HG03025 (cell line): ENCODE measurements at regions not wholly inside any gene's neighbourhood (a gene's known extent, or its start where the extent isn't known, plus 50 kb on each side); places are given as distances from the start of the nearest gene placed in this dataset.
"Not testable (repeated sequence)": the region's sequence is repeated elsewhere in the genome, so short reads cannot be mapped to it uniquely, and the experiment has no call there.

Source experiments
- ATAC-seq: cut with Tn5 transposase; IDR thresholded peaks from one replicate; pipeline ENCODE4 v1.9.1; 2021; ENCODE audit warnings: mild to moderate bottlenecking, moderate library complexity; ENCODE audit not compliant: unreplicated experiment, low FRiP score

- no peak for ATAC-seq
Measured at GRCh38 chr2:12455661-12456060, 261.1 kb upstream of the TRIB2 start.

- ATAC-seq: peak; percentile 93
Measured at GRCh38 chr2:12456293-12457106, 260.2 kb upstream of the TRIB2 start.

GRCh38 chr2:12457831-12458230 lies 258.9 kb upstream of the TRIB2 start:
- no peak for ATAC-seq

DNA sequence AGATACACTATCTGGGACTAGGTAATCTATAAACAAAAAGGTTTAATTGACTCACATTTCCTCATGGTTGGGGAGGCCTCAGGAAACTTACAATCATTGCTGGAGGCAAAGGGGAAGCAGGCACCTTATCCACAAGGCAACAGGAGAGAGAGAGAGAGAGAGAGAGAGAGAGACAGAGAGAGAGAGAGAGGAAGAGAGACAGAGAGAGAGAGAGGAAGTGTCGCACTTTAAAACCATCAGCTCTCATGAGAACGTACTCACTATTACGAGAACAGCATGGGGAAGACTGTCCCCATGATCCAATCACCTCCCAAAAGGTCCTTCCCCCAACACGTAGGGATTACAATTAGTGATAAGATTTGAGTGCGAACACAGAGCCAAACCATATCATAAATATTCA lies 253.5 kb upstream of the TRIB2 start:
- ATAC-seq: no peak

GRCh38 chr2:12465631-12466135 lies 251.1 kb upstream of the TRIB2 start:
- ATAC-seq: no peak

DNA sequence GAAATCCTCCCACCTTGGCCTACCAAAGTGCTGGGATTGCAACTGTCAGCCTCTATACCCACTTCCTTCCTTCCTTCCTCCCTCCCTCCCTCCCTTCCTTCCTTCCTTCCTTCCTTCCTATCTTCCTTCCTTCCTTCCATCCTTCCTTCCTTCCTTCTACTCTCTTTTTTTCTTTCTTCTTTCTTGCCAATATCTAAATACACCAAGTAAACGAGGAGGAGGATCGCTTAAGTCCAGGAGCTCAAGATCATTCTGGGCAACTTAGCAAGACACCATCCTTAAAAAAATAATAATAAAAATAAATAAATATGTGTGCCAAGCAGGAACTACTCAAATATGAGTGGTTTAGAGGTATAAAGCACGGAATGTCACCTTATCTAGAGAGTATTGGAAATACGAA lies 249.4 kb upstream of the TRIB2 start:
- no peak for ATAC-seq

DNA sequence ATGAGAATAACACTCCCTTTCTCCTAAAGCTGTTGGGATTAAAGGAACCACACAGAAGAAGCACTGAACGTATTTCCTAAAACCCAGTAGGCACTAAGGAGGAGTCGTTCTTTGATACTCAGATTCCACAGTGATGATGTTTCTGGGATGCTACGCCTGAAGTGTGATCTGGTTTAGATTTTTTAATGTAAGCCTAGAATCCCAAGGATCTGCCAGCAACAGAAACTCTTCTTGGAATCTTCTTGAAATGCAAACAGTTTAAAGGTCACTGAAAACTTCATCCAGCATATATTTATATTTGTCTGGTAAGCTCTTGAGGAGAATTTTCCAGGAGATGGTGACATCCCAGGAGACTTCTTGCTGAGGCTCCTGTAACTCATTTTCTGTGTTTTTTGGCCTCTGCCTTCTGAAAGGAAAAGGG lies 247.6 kb upstream of the TRIB2 start:
- no peak for ATAC-seq

DNA sequence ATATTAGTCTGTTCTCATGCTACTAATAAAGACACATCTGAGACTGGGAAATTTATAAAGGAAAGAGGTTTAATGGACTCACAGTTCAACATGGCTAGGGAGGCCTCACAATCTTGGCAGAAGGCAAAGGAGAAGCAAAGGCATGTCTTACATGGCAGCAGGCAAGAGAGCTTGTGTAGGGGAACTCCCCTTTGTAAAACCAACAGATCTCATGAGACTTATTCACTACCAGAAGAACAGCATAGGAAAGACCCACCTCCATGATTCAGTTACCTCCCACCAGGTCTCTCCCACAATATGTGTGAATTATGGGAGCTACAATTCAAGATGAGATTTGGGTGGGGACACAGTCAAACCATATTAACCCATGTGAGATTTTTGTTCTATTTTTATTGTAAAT lies 244.5 kb upstream of the TRIB2 start:
- ATAC-seq: not testable (repeated sequence)

DNA sequence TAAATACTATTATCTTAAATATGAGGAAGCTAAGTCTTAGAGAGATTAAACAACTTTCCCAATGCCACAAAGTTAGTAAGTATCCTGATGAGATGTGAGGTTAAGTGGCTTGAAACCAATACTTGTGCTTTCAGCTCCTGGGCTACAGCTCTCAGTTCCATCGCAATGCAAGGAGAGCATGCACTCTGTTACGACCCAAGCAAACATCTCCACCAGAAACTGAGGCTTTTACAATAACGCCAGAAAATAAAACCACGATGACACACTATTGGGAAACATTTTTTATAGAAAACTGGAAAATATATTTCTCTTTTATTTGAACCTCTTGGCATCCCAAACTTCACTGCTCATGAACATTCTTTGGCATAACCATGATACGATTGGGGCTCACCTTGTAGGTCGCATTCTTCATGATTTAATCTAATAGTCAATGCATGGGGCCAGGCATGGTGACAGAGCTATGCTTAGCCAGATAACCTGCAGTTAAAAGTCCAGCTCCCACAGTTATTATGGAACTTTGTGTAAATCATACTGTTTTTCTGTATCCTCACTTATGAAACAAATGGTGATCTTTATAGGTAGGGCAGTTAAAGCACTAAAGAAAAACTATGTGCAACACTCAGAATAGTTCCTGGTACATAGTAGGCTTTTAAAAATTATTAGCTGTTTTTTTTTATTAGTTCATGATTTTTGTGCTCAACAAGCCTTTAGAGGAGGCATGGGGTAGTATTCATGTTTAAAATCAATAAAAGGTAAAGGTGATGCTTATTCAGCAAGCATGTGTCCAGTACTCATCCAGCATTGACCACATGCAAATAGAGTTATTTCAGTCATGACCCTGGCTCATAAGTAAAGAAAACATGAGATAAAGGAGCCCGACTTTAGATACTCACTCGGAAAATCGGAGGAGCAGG lies 238.3 kb upstream of the TRIB2 start:
- ATAC-seq: no peak

DNA sequence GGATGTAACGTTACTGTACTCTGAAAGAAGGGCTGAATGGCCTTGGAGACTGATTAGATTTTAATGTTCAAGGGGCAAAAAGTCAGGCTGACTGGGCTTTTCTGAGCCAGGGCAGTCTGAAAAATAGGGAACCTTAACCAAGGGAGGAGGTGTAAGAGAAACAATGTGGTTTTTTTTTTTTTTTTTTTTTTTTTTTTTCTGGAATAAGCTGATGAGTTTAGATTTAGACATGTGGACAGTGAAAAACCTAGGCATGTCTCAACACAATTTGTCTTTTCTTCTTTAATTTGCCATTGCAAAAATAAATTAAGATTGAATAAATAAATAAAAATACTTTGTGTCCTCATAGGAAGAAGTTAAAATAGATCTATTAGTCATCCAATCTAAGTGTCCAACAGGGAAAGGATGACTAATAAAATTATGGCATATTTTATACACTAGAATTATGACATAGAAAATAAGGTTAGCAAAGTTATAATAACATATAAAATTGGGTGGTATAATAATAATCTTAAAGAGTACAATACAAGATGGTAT lies 237.6 kb upstream of the TRIB2 start:
- no peak for ATAC-seq

GRCh38 chr2:12484536-12485115 lies 232.1 kb upstream of the TRIB2 start:
- no peak for ATAC-seq

- ATAC-seq: no peak
Measured at GRCh38 chr2:12486205-12487118, 230.3 kb upstream of the TRIB2 start.

- no peak for ATAC-seq
Measured at GRCh38 chr2:12487253-12488004, 229.3 kb upstream of the TRIB2 start.

- ATAC-seq: peak; percentile 50
Measured at GRCh38 chr2:12488352-12489318, 228.1 kb upstream of the TRIB2 start.

- ATAC-seq: no peak
Measured at GRCh38 chr2:12490641-12491040, 226.1 kb upstream of the TRIB2 start.

GRCh38 chr2:12492360-12492759 lies 224.4 kb upstream of the TRIB2 start:
- ATAC-seq: not testable (repeated sequence)

DNA sequence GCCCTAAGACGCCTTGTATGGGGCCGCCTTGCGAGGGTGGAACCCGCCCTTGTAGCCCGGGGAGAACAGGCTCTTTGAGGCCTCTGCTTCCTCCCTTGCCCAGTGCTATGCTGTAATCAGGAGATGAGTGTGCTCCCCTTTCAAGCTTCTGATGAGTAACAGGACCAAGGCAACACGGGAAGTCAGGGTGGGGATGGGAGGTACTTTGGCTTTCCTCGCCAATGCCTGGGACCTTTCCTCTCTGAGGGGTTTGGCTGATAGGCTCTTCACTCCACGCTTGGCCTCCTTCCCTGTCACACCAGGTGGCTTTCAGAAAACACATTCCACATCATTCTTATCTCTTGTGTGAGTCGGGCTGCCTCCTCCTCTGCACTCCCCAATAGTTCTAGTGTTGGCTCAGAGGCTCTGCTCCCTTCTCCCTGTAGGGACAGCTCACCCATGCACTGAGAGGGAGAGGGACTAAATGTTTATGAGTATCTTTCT lies 223.7 kb upstream of the TRIB2 start:
- ATAC-seq: no peak
